MV-4-11 (cell line): ENCODE measurements at regions not wholly inside any gene's neighbourhood (a gene's known extent, or its start where the extent isn't known, plus 50 kb on each side); places are given as distances from the start of the nearest gene placed in this dataset.
"Not testable (repeated sequence)": the region's sequence is repeated elsewhere in the genome, so short reads cannot be mapped to it uniquely, and the experiment has no call there.

Source experiments
- DNase-seq: peaks from one replicate; lab custom pipeline; 2025; lab: John Stamatoyannopoulos, UW

DNA sequence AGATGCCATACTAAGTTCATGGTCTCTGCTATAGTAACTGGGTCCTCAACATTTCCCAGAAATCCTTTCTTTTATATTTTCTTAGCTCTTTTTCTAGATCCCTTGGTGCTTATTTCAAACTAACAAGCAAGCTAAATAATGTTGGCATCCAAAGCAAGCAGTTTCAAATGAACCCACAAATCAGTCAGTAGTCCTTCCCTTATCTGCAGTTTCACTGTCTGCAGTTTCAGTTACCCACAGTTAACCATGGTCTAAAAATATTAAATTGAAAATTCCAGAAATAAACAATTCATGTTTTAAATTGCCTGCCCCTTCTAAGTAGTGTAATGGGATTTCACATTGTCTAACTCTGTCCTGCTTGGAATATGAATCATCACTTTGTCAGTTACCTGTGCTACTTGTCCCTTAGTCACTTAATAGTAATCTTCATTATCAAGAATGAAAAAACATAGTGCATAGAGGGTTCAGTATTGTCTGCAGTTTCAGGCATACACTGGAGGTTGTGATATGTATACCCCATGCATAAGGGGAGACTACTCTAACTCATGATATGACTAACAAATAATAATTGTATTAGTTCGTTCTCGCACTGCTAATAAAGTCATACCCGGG lies 633.7 kb downstream of the MECOM start:
- DNase-seq, result no peak

DNA sequence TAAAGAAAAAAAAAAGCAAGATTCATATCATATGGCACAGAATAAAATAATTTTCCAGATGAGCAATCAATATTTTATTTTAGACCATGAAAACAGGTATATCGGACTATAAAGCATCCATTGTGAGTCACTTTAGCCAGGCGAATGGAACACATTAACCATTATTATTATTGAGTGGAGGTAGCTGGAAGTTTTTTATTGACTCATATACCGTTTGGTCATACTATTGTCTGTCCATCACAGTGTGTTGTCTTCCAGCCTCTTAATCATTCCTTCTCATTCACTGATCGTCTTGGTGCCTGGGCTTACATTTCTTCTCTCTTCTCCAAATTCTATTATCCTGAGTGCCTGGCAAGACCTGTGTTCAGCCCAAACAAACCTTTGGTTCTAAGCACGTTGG lies 634.8 kb downstream of the MECOM start:
- DNase-seq, result no peak

- no peak for DNase-seq
Observed at GRCh38 chr3:169026543-169027182, 636.8 kb downstream of the MECOM start.

GRCh38 chr3:169022457-169022856 lies 641.1 kb downstream of the MECOM start:
- no peak for DNase-seq

- DNase-seq, result no peak
Observed at GRCh38 chr3:169020371-169020770, 643.1 kb downstream of the MECOM start.

GRCh38 chr3:169009453-169009852 lies 654.1 kb downstream of the MECOM start:
- DNase-seq, result no peak

- no peak for DNase-seq
Observed at GRCh38 chr3:169008776-169009358, 654.6 kb downstream of the MECOM start.

DNA sequence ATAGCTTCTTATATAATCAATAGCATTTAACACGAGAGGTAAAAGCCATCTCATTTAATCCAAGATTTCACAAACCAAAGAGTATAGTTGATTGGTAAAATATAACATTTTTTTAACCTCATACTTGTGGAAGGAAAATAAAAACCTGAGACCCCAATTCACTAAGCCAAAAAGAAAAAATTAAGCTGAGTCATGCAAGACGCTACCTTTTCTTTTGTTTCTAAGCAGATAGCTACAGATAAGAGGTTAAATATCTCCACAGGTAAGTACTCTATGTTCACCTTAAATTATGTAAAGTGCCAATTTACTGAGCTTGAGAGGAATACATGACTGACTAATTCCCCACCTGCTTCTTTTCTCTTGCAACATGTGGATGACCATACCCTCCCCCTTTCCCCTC lies 656.4 kb downstream of the MECOM start:
- DNase-seq, result no peak

- not testable (repeated sequence) for DNase-seq
Observed at GRCh38 chr3:169006398-169006797, 657.1 kb downstream of the MECOM start.

- no peak for DNase-seq
Observed at GRCh38 chr3:169002689-169003088, 660.8 kb downstream of the MECOM start.

- DNase-seq, result no peak
Observed at GRCh38 chr3:168998792-168999191, 664.7 kb downstream of the MECOM start.

GRCh38 chr3:168997488-168997887 lies 666.0 kb downstream of the MECOM start:
- DNase-seq, result no peak

GRCh38 chr3:168996622-168997021 lies 666.9 kb downstream of the MECOM start:
- no peak for DNase-seq

DNA sequence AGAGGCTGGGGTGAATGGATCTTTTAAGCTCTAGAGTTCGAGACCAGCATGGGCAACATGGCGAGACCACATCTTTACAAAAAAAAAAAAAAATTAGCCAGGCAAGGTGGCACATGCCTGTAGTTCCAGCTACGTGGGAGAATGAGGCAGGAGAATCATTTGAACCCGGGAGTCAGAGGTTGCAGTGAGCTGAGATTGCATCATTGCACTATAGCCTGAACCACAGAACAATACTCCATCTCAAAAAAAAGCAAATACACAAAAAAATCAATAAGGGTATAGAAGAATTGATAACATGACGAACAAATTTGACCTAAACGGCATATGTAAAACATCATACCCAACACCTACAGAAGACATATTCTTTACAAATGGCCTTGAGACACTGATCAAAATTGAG lies 668.4 kb downstream of the MECOM start:
- DNase-seq, result no peak

- no peak for DNase-seq
Observed at GRCh38 chr3:168991803-168992202, 671.7 kb downstream of the MECOM start.

GRCh38 chr3:168990621-168991020 lies 672.9 kb downstream of the MECOM start:
- no peak for DNase-seq

GRCh38 chr3:168990134-168990533 lies 673.4 kb downstream of the MECOM start:
- no peak for DNase-seq

DNA sequence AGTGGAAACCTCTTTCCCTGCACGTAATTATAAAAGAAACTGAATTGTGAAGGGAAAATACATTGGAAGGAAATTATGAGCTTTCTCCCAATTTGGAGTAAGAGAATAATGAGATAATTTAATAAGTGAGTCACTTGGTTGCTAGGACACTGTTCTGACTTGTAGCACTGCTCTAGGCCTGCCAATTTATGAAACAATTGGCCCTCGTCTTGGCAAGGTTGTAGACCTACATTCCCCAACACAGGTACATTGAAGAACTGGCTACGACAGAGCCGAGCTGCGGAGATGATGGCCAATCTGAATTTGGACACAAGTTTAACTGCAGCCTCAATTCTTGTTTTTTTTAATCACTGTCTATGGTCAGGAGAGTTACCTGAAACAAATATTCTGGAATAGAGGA lies 674.1 kb downstream of the MECOM start:
- DNase-seq, result no peak

DNA sequence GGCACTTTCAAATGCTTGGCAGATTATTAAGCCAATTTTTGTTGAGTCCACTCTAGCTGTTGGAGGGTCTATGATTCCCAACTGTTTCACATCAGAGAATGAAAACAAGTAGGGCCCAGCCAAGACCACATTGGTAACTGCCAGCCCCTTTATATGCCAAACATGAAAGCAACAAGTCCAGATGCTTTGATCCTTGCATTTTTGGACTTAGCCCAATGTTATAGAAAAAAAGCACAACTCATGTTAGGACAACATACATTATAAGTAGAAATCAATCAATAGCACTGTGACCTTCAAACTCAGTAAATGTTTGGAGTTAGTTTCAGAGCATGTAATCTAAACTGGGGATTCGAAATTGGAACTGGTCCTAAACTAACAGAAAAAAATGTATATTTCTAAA lies 674.7 kb downstream of the MECOM start:
- no peak for DNase-seq

DNA sequence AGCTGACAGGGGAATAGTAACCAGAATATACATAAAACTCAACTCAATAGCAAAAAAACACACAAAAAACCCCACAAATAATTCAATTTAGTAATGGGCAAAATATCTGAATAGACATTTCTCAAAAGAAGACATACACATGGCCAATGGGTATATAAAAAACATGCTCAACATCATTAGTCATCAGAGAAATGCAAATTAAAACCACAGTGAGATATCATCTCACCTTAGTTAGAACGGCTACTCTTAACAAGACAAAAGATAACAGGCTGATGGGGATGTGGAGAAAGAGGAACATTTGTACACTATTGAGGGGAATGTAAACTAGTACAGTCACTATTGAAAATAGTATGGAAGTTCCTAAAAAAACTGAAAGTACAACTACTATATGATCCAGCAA lies 678.6 kb downstream of the MECOM start:
- DNase-seq, result no peak

GRCh38 chr3:168983046-168983445 lies 680.5 kb downstream of the MECOM start:
- DNase-seq, result no peak

DNA sequence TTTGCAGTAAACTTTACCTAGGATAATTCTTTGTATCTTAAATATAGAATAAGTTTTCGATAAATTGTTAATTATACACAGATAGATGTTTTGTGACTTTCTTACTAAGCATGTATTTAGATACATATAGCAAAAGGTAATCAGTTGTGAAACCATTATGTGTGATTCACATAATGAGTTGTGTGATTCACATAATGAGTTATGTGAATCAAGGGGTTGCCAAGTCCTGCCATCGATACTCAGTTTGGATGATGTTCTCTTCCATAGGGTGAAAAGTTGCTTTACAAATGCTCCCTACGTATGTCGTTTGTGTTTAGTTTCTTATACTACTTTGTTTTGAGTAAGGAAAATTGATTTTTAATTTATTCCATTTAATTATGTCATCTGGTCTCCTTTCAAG lies 682.1 kb downstream of the MECOM start:
- no peak for DNase-seq

GRCh38 chr3:168977716-168978374 lies 685.7 kb downstream of the MECOM start:
- no peak for DNase-seq
